HG03159 (cell line): ENCODE measurements at regions not wholly inside any gene's neighbourhood (a gene's known extent, or its start where the extent isn't known, plus 50 kb on each side); places are given as distances from the start of the nearest gene placed in this dataset.

ENCODE experiments used
- ATAC-seq: cut with Tn5 transposase; IDR thresholded peaks from one replicate; pipeline ENCODE4 v1.9.1; 2021; ENCODE audit warnings: mild to moderate bottlenecking, moderate library complexity; ENCODE audit not compliant: unreplicated experiment

- ATAC-seq = no peak
Measured at GRCh38 chr1:69406244-69406643, 161.5 kb upstream of the LRRC7 start.

GRCh38 chr1:69409731-69410456 lies 157.8 kb upstream of the LRRC7 start:
- no peak for ATAC-seq

GRCh38 chr1:69410457-69410850 lies 157.3 kb upstream of the LRRC7 start:
- ATAC-seq = no peak

DNA sequence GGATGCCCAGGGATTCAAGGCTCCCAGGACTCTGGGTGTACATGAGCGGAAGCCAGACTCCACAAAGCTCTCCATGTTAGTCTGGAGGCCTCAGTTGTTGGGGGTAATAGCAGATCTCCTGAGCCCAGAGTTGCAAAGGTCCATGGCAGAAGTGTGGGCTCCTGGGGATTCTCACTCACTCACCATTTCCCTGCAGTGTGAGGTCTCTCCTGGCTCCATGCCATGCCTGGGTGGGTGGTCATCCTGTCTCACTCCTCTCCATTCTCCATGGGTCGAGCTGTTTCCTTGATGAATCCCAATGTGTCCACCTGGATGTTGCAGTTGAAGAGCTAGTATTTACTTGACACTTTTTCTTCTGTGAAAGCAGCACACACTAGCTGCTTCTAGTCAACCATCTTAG lies 156.8 kb upstream of the LRRC7 start:
- no peak for ATAC-seq

GRCh38 chr1:69411617-69412016 lies 156.1 kb upstream of the LRRC7 start:
- no peak for ATAC-seq

DNA sequence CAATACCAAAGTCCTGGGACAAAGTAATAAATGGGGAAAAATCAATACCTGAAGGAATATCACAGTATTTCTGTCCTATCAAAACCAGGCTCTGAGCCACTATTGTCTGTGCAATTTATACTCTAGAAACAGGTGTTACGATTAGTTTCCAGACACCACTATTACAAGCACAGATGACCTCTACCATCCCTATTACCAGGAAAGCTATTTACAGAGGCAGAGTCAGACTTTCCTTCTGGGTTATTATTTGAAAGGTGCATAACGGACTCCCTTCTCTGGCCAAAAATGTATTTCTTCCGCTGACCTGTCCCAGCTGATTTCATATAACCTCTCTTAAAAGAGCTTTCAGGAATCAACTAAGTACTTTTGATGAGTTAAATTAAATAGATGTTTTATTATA lies 154.6 kb upstream of the LRRC7 start:
- no peak for ATAC-seq

DNA sequence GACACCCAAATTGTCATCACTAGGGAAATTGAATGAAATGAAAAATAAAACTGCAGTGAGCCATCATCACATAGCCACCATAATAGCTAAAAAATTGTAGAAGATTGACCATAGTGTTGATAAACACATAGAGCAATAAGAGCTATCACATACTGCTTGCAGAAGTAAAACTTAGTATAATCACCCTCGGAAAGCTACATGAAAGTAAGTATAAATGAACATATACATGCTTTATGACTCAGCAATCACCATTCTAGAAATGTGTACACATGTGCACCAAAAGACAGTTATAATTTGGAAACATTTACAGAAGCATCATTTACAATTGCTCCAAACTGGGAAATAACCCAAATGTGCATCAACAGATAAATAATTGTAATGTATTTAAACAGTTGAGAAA lies 153.1 kb upstream of the LRRC7 start:
- no peak for ATAC-seq

GRCh38 chr1:69421286-69421685 lies 146.4 kb upstream of the LRRC7 start:
- no peak for ATAC-seq

DNA sequence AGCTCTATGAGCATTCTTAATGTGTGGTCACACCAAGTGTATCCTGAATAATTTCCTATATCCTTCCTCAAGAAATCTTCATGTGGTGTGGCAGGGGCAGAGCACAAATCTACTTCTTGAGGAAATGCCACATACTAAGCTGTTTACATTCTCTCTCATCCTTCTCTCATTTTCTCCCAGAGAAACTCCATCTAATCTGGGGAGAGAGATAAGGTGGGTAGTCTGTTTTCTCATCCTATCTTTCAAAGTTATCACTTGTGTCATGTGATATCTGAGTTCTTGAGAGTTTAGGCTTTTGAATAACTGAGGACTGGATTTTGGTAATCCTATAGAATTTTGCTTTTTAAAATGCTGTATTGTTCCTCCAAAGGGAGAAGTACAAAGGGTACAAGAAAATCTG lies 141.9 kb upstream of the LRRC7 start:
- ATAC-seq = no peak

- no peak for ATAC-seq
Measured at GRCh38 chr1:69426401-69426800, 141.3 kb upstream of the LRRC7 start.

DNA sequence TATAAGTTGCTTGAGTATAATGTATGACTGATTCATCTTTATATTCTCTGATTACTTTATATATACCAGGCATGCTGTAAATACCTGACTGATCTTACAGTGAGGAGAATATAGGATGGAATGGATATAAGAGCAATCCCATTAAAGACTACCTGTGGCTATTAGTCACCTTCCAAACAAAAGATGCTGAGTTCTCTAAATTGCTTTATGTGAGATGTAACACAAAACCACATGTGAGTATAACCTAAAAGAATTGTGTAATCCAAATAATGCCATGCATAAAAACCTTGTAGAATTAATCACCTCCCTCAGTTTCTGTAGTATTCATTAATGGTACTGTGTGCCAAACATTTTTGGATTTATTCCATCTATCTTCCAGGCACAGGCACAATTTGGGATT lies 134.6 kb upstream of the LRRC7 start:
- no peak for ATAC-seq

DNA sequence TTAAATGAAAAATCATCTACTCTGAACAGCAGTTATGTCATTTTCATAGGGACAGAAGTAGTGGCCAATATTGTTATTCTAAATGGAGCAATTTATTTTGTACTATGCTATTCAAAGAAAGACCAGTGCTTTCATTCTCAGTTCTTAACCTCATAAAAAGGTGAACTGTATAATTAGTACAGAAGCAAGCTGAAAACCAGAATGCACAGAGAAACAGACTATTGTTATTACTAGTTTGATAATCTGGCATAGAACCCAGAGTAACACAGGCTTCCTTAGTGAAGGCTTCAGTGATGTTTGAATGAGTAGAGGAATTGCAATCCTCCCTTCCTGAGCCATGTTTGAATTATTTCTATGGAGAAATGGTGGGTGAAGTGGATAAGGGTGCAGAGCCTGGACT lies 131.6 kb upstream of the LRRC7 start:
- no peak for ATAC-seq

GRCh38 chr1:69438056-69438795 lies 129.5 kb upstream of the LRRC7 start:
- no peak for ATAC-seq

DNA sequence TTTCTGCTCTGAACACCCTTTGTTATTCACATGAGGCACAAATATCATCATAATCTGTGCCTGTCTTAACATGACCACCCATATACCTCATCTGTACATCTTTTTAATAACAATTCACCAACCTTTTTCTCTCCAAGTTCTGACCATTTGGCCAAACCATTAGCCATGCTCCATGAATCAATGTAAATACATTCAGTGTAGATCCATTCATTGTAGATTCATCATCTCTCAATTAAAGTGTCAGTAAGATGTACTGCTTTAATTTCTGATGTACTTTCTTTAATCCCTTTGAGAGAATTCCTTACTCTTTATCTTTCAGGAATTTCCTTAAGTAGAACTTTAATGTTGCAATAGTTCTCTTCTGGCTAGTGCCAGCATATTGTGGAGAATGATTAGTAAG lies 126.2 kb upstream of the LRRC7 start:
- ATAC-seq = no peak

GRCh38 chr1:69451196-69451595 lies 116.5 kb upstream of the LRRC7 start:
- no peak for ATAC-seq

GRCh38 chr1:69455718-69456117 lies 112.0 kb upstream of the LRRC7 start:
- no peak for ATAC-seq

DNA sequence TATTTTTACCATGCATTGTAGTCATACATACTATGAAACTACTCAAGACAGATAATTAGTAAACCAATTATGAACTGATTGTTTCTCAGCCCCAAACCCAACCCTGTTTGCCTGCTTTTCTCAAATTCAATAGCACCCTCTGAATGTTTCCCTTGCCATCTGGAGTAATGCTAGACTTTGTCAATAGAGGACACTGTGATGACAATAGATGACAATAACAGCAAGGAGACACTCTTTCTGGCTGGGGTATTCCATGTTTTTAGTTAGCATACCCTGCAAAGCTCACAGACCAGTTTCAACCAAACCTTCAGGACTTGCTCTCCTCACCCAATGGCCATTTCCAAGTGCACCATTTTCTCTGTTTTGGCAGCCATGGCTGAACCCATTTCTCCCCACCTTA lies 108.5 kb upstream of the LRRC7 start:
- ATAC-seq = no peak

GRCh38 chr1:69475021-69475420 lies 92.7 kb upstream of the LRRC7 start:
- ATAC-seq = no peak

DNA sequence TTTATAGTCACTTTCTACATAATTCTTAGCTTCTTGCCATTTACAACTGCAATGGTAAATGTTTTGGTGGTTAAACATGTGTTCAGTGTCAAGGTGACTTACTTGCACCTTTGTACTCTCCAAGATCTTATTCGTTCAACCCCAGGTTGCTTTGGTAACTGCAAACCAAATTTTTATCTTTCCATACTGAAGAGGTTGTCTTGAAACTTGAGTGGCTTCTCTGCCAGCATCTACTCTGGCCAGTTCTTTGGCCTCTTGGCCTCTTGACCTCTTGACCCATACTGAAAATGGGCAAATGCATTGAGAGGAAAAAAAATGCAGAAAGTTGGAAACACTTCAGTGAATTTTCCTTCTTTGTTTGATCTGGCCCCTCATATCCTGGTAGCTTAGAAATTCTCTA lies 88.0 kb upstream of the LRRC7 start:
- ATAC-seq = no peak

GRCh38 chr1:69483246-69483645 lies 84.5 kb upstream of the LRRC7 start:
- no peak for ATAC-seq

GRCh38 chr1:69485616-69486015 lies 82.1 kb upstream of the LRRC7 start:
- no peak for ATAC-seq

- ATAC-seq = no peak
Measured at GRCh38 chr1:69491416-69491815, 76.3 kb upstream of the LRRC7 start.

DNA sequence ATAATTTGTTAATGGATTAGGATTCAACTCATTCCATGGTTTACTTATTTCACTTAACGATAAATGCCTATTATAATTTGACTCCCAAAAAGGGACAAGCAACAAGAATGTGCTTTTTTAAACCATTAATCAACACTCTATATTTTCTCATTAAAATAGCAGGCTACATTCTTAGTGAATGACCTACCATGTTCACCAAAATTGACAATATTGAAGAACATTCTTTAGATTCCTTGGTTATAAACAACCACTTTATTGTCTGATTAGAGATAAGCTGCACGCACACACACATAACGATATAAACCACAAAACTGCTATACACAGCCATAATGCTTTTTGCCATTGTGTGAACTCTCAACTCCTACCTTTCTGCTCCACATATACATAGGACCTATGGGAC lies 75.4 kb upstream of the LRRC7 start:
- ATAC-seq = no peak
